Left lung (tissue), 4 donors: ENCODE measurements at regions not wholly inside any gene's neighbourhood (a gene's known extent, or its start where the extent isn't known, plus 50 kb on each side); places are given as distances from the start of the nearest gene placed in this dataset.

Source experiments
- ATAC-seq: fragments of 200-7000 bp; cut with Tn5 transposase; one replicate; pipeline ENCODE4 v1.9.1; 2020; ENCODE audit warnings: moderate library complexity
- DNase-seq, 4 donors: peaks; one replicate each; pipeline ENCODE4 v3.0.0-alpha.2; 2013 to 2020
- H3K27ac ChIP-seq, 2 donors: fragments of 200-600 bp; sonication (generic) in 1 of 2; one replicate each; pipeline versions ENCODE4 v1.5.0 to v1.8.0; 2020 to 2021
- H3K27me3 ChIP-seq, 2 donors: fragments of 200-600 bp; sonication (generic) in 1 of 2; one replicate each; pipeline versions ENCODE4 v1.5.0 to v1.8.0; 2020 to 2021
- H3K36me3 ChIP-seq, 2 donors: fragments of 200-600 bp; sonication (generic) in 1 of 2; one replicate each; pipeline versions ENCODE4 v1.5.0 to v1.8.0; 2020 to 2021
- H3K4me1 ChIP-seq, 2 donors: fragments of 200-600 bp; one replicate each; pipeline ENCODE4 v1.8.0; 2021
- H3K4me3 ChIP-seq, 2 donors: fragments of 200-600 bp; sonication (generic) in 1 of 2; one replicate each; pipeline versions ENCODE4 v1.5.0 to v1.8.0; 2020 to 2021; ENCODE audit warnings: mild to moderate bottlenecking in 1 of 2
- H3K9me3 ChIP-seq, 2 donors: fragments of 200-600 bp; sonication (generic) in 1 of 2; one replicate each; pipeline versions ENCODE4 v1.5.0 to v1.8.0; 2020 to 2021
- intact Hi-C, 2 donors: fragments of 100-400 bp; cut with DNase I; formaldehyde crosslinking; loops; one replicate each; pipeline versions ENCODE4 v1.11.2 to v1.14.2; 2022
- TF ChIP-seq, protein P1 (sequence below), 2 donors: fragments of 200-600 bp; sonication (generic) in 1 of 2; IDR thresholded peaks; one replicate each; pipeline versions ENCODE4 v1.5.0 to v1.8.0; 2021; ENCODE audit warnings: antibody characterized with exemption in 2 of 2
- donor health status: DM: no; HTN: yes; CAD: no.
- donor health status: DM: no; HTN: no; CAD: no.

DNA sequence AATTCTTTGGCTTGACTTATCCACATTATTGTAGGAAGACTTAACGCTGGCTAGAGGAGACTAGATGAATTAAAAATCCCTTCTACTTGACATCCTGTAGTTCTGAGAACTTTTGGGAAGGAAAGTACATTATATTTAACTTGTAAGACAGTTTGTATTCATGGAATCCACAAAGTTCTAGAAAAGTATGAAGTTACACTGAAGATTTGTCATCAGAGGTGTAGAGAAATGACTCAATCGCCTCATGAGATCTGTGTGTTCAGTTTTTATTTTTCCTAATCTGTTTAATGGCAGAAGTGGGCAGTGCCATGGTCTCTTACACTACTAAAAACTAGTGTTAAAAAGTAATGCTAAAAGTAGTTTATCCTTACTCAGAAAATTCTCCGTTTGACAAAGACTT lies 89.1 kb upstream of the SMIM30 start:
- H3K4me3 ChIP-seq, result no peak overlapping the region
- ATAC-seq, result no peak
- no peaks in the 10 kb centered on the region for H3K4me1 ChIP-seq
- no peak overlapping the region for H3K27ac ChIP-seq
- intact Hi-C loops, result no loop called here
- H3K9me3 ChIP-seq, result no peaks in the 10 kb centered on the region
- no peaks in the 10 kb centered on the region for H3K27me3 ChIP-seq
- no peaks in the 10 kb centered on the region for H3K36me3 ChIP-seq
- DNase-seq, result no peak
- TF ChIP-seq, protein P1, sequence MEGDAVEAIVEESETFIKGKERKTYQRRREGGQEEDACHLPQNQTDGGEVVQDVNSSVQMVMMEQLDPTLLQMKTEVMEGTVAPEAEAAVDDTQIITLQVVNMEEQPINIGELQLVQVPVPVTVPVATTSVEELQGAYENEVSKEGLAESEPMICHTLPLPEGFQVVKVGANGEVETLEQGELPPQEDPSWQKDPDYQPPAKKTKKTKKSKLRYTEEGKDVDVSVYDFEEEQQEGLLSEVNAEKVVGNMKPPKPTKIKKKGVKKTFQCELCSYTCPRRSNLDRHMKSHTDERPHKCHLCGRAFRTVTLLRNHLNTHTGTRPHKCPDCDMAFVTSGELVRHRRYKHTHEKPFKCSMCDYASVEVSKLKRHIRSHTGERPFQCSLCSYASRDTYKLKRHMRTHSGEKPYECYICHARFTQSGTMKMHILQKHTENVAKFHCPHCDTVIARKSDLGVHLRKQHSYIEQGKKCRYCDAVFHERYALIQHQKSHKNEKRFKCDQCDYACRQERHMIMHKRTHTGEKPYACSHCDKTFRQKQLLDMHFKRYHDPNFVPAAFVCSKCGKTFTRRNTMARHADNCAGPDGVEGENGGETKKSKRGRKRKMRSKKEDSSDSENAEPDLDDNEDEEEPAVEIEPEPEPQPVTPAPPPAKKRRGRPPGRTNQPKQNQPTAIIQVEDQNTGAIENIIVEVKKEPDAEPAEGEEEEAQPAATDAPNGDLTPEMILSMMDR (IDR thresholded peaks at IDR 0.05), result no peak

DNA sequence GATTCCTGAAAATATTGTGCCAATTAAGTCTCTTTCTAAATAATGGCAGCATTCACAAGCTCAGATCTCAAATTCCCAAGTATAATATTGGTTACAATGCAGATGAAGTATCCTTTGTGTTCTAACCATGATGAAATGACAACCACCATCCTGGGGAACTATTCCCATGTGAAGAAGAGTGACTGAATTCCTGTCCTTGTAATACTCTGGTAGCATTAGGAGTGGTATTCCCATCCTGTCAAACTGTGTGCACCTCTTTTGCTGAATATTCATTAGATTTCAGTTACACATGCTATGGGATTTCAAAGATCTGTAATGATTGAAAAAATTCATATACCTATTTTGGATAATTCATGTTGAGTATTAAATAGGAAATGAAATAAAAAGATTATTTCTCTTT lies 86.1 kb upstream of the SMIM30 start:
- intact Hi-C loops, result no loop called here
- TF ChIP-seq, protein P1 (IDR thresholded peaks at IDR 0.05), result no peak
- no peak for ATAC-seq
- no peaks in the 10 kb centered on the region for H3K27me3 ChIP-seq
- peaks cover 0 to 1% of the 10 kb centered on the region in 2 donors for H3K9me3 ChIP-seq
- H3K27ac ChIP-seq, result no peak overlapping the region
- H3K4me1 ChIP-seq, result no peaks in the 10 kb centered on the region
- no peak overlapping the region for H3K4me3 ChIP-seq
- no peak for DNase-seq
- no peaks in the 10 kb centered on the region for H3K36me3 ChIP-seq

GRCh38 chr7:113202284-113202683 lies 83.9 kb upstream of the SMIM30 start:
- DNase-seq (no peak), ATAC-seq (no peak)
- H3K4me3 ChIP-seq, result no peak overlapping the region
- no peaks in the 10 kb centered on the region for H3K4me1 ChIP-seq
- intact Hi-C loops, result no loop called here
- no peaks in the 10 kb centered on the region for H3K27me3 ChIP-seq
- H3K36me3 ChIP-seq, result no peaks in the 10 kb centered on the region
- TF ChIP-seq, protein P1 (IDR thresholded peaks at IDR 0.05), result no peak
- H3K27ac ChIP-seq, result no peak overlapping the region
- peaks cover 0 to 2% of the 10 kb centered on the region in 2 donors for H3K9me3 ChIP-seq

DNA sequence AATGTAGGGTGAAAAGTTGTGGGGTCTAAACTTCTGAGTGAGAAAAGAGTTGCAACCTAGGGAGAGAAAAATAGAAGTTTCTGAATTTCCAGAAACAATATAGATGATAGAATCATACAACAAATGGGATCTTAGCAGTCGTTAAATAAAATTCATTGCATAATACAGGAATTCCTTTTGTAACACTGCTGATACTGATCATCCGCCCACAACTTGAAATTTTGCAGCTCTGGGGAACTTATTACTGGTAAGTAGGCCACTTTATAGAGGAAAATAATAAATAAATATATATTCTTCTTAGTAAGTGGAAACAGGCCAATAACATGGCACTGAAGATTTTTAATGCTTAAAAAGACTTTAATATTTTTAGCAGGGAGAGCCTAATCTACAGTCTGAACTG lies 81.9 kb upstream of the SMIM30 start:
- intact Hi-C loops, result no loop called here
- ATAC-seq (no peak), DNase-seq (no peak)
- Histone ChIP-seq H3K36me3 (no peaks in the 10 kb centered on the region), H3K4me3 (no peak overlapping the region), H3K27ac (no peak overlapping the region), H3K4me1 (no peaks in the 10 kb centered on the region), H3K9me3 (peaks cover 0 to 2% of the 10 kb centered on the region in 2 donors), H3K27me3 (no peaks in the 10 kb centered on the region)
- TF ChIP-seq, protein P1 (IDR thresholded peaks at IDR 0.05), result no peak

- Histone ChIP-seq H3K4me3 (no peak overlapping the region), H3K36me3 (no peaks in the 10 kb centered on the region), H3K27me3 (no peaks in the 10 kb centered on the region), H3K4me1 (no peaks in the 10 kb centered on the region), H3K9me3 (peaks cover 0 to 2% of the 10 kb centered on the region in 2 donors), H3K27ac (no peak overlapping the region)
- TF ChIP-seq, protein P1 (IDR thresholded peaks at IDR 0.05), result no peak
- DNase-seq, result no peak
- no peak for ATAC-seq
- intact Hi-C loops, result no loop called here
Measured at GRCh38 chr7:113199841-113200240, 81.5 kb upstream of the SMIM30 start.
